IgD-negative memory B cell (primary cell): ENCODE measurements at regions not wholly inside any gene's neighbourhood (a gene's known extent, or its start where the extent isn't known, plus 50 kb on each side); places are given as distances from the start of the nearest gene placed in this dataset.
A peak's percentile ranks its signal among the peaks of the same experiment; 100 is the strongest.

Source experiments
- H3K27ac Mint-ChIP-seq, 3 donors: one replicate each; pipeline ENCODE4 v1.8.0; 2020 to 2022; ENCODE audit warnings: mild to moderate bottlenecking in 3 of 3, mixed read lengths in 3 of 3, moderate library complexity in 1 of 3
- H3K27me3 Mint-ChIP-seq: one replicate; pipeline ENCODE4 v1.8.0; 2021; ENCODE audit warnings: mixed read lengths
- H3K36me3 Mint-ChIP-seq: one replicate; pipeline ENCODE4 v1.8.0; 2020; ENCODE audit warnings: mild to moderate bottlenecking, mixed read lengths
- H3K4me1 Mint-ChIP-seq, 3 donors: one replicate each; pipeline ENCODE4 v1.8.0; 2020 to 2022; ENCODE audit warnings: mixed read lengths in 3 of 3, mild to moderate bottlenecking in 1 of 3
- H3K4me3 Mint-ChIP-seq, 4 donors: one replicate each; pipeline ENCODE4 v1.8.0; 2020 to 2022; ENCODE audit warnings: mild to moderate bottlenecking in 4 of 4, mixed read lengths in 4 of 4, moderate library complexity in 3 of 4
- H3K9me3 Mint-ChIP-seq, 3 donors: one replicate each; pipeline ENCODE4 v1.8.0; 2020 to 2021; ENCODE audit warnings: mixed read lengths in 3 of 3, mild to moderate bottlenecking in 1 of 3

GRCh38 chr6:170098428-170099170 is 192.3 kb downstream of the DLL1 start:
- Mint-ChIP-seq H3K36me3 (no peaks in the 10 kb centered on the region), H3K27ac (peak overlapping the region in 1 of 3 donors; percentile 7), H3K9me3 (peaks cover 0 to 7% (median 4%) of the 10 kb centered on the region in 3 donors), H3K27me3 (peaks cover 5% of the 10 kb centered on the region), H3K4me1 (no peaks in the 10 kb centered on the region), H3K4me3 (no peak overlapping the region)

DNA sequence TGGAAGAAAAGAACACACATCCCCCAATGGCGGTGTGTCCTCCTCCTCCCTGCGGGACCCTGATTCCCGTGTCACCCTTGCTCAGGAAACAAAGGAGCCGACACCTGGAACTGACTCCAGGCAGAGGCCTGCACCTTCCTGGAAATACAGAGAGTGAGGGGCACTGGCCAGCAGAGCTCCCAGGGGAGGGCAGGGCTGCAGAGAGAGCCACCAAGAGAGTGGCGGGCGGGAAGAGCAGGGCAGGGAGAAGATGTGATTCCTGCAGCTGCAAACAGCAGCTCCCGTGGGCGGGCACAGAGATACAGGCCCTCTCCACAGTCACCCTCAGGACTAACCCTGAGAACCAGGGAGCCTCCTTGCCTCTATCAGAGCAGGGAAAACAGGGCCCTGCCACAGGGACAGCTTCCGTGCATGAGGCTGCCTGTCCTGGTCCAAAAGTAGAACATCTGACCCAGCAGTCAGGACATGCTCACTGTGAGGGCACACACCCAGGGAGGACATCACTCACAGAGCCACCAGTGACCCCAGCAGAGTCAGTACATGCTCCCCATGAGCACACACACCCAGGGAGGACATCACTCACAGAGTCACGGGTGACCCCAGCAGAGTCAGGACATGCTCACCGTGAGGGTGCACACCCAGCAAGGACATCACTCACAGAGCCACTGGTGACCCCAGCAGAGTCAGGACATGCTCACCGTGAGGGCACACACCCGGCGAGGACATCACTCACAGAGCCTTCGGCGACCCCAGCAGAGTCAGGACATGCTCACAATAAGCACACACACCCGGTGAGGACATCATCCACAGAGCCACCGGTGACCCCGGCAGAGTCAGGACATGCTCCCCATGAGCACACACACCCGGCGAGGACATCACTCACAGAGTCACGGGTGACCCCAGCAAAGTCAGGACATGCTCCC is 193.1 kb downstream of the DLL1 start:
- Mint-ChIP-seq H3K36me3 (no peaks in the 10 kb centered on the region), H3K9me3 (peaks cover 0 to 7% (median 4%) of the 10 kb centered on the region in 3 donors), H3K4me1 (no peaks in the 10 kb centered on the region), H3K27me3 (peaks cover 5% of the 10 kb centered on the region), H3K27ac (peak overlapping the region in 1 of 3 donors; percentile 7), H3K4me3 (peak overlapping the region in 1 of 4 donors; percentile 33)

- Mint-ChIP-seq H3K27ac (no peak overlapping the region), H3K9me3 (peaks cover 0 to 7% (median 4%) of the 10 kb centered on the region in 3 donors), H3K27me3 (peaks cover 5% of the 10 kb centered on the region), H3K4me3 (no peak overlapping the region), H3K4me1 (no peaks in the 10 kb centered on the region), H3K36me3 (no peaks in the 10 kb centered on the region)
These were observed 193.9 kb downstream of the DLL1 start for GRCh38 chr6:170096803-170097504.

GRCh38 chr6:170096191-170096802 is 194.6 kb downstream of the DLL1 start:
- H3K27me3 Mint-ChIP-seq: peaks cover 5% of the 10 kb centered on the region
- H3K4me3 Mint-ChIP-seq: no peak overlapping the region
- H3K9me3 Mint-ChIP-seq: peaks cover 0 to 7% (median 4%) of the 10 kb centered on the region in 3 donors
- H3K27ac Mint-ChIP-seq: no peak overlapping the region
- no peaks in the 10 kb centered on the region for H3K36me3 Mint-ChIP-seq
- no peaks in the 10 kb centered on the region for H3K4me1 Mint-ChIP-seq

- Mint-ChIP-seq H3K4me3 (no peak overlapping the region), H3K36me3 (no peaks in the 10 kb centered on the region), H3K9me3 (peaks cover 0 to 2% (median 2%) of the 10 kb centered on the region in 3 donors), H3K27me3 (peaks cover 5% of the 10 kb centered on the region), H3K27ac (no peak overlapping the region), H3K4me1 (peaks cover 0 to 4% (median 3%) of the 10 kb centered on the region in 3 donors)
These were observed 195.5 kb downstream of the DLL1 start for GRCh38 chr6:170095273-170095981.

GRCh38 chr6:170094686-170095272 is 196.1 kb downstream of the DLL1 start:
- Mint-ChIP-seq H3K36me3 (no peaks in the 10 kb centered on the region), H3K9me3 (no peaks in the 10 kb centered on the region), H3K27me3 (peaks cover 5% of the 10 kb centered on the region), H3K4me3 (no peak overlapping the region), H3K27ac (no peak overlapping the region), H3K4me1 (peaks cover 5 to 10% (median 9%) of the 10 kb centered on the region in 3 donors)

GRCh38 chr6:170093658-170094596 is 197.0 kb downstream of the DLL1 start:
- H3K27ac Mint-ChIP-seq: no peak overlapping the region
- no peaks in the 10 kb centered on the region for H3K36me3 Mint-ChIP-seq
- H3K4me1 Mint-ChIP-seq: peaks cover 12 to 17% (median 17%) of the 10 kb centered on the region in 3 donors
- H3K27me3 Mint-ChIP-seq: peaks cover 7% of the 10 kb centered on the region
- H3K9me3 Mint-ChIP-seq: no peaks in the 10 kb centered on the region
- H3K4me3 Mint-ChIP-seq: no peak overlapping the region

GRCh38 chr6:170093276-170093657 is 197.6 kb downstream of the DLL1 start:
- H3K27me3 Mint-ChIP-seq: peaks cover 6% of the 10 kb centered on the region
- H3K9me3 Mint-ChIP-seq: no peaks in the 10 kb centered on the region
- no peak overlapping the region for H3K4me3 Mint-ChIP-seq
- peaks cover 14 to 22% (median 17%) of the 10 kb centered on the region in 3 donors for H3K4me1 Mint-ChIP-seq
- H3K36me3 Mint-ChIP-seq: no peaks in the 10 kb centered on the region
- no peak overlapping the region for H3K27ac Mint-ChIP-seq

- Mint-ChIP-seq H3K36me3 (no peaks in the 10 kb centered on the region), H3K27ac (no peak overlapping the region), H3K4me3 (no peak overlapping the region), H3K4me1 (peaks cover 15 to 25% (median 17%) of the 10 kb centered on the region in 3 donors), H3K9me3 (no peaks in the 10 kb centered on the region), H3K27me3 (peaks cover 5% of the 10 kb centered on the region)
These were observed 198.1 kb downstream of the DLL1 start for GRCh38 chr6:170092826-170093225.

GRCh38 chr6:170091639-170092579 is 199.0 kb downstream of the DLL1 start:
- no peak overlapping the region for H3K4me3 Mint-ChIP-seq
- H3K36me3 Mint-ChIP-seq: no peaks in the 10 kb centered on the region
- peak overlapping the region in 1 of 3 donors; percentile 64 for H3K27ac Mint-ChIP-seq
- peaks cover 15 to 25% (median 17%) of the 10 kb centered on the region in 3 donors for H3K4me1 Mint-ChIP-seq
- no peaks in the 10 kb centered on the region for H3K9me3 Mint-ChIP-seq
- peaks cover 5% of the 10 kb centered on the region for H3K27me3 Mint-ChIP-seq

DNA sequence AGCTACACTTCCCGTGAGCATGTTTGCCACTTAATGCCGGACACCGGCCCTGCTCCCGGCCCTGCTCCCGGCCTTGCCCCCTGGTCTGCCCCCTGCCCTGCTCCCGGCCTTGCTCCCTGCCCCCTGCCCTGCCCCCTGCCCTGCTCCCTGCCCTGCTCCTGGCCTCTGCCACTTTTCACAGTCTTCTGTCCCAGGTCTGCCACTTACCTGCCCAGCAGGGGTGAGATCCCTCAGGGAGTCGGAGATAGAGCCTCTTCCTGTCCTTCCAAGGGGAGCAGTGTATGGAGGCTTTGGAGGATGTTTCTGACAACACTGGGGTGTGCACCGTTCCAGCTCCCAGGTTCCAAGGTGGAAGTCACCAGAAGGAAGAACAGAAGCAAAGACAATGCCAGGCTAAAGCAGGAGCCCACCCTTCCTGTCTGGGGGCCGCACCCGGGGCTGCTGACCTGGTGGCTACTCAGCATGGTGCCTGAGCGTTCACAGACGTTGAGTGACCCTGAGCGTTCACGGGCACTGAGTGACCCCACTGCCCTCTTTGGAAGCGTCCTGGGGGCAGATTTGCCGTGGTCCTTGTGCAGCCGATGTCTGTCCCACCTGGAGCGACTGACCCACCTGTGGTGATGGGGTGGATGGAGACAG is 199.8 kb downstream of the DLL1 start:
- Mint-ChIP-seq H3K27ac (peak overlapping the region in 2 of 3 donors; percentile 64 to 75), H3K27me3 (peaks cover 5% of the 10 kb centered on the region), H3K4me3 (peak overlapping the region in 1 of 4 donors; percentile 78), H3K4me1 (peaks cover 16 to 26% (median 17%) of the 10 kb centered on the region in 3 donors), H3K36me3 (no peaks in the 10 kb centered on the region), H3K9me3 (no peaks in the 10 kb centered on the region)

GRCh38 chr6:170090561-170090960 is 200.3 kb downstream of the DLL1 start:
- Mint-ChIP-seq H3K27me3 (peaks cover 5% of the 10 kb centered on the region), H3K9me3 (no peaks in the 10 kb centered on the region), H3K4me3 (peak overlapping the region in 2 of 4 donors; percentile 38 to 78), H3K4me1 (peaks cover 16 to 26% (median 17%) of the 10 kb centered on the region in 3 donors), H3K36me3 (no peaks in the 10 kb centered on the region), H3K27ac (peak overlapping the region in 2 of 3 donors; percentile 75 to 91)
